OCI-LY7 (cell line): ENCODE measurements at regions not wholly inside any gene's neighbourhood (a gene's known extent, or its start where the extent isn't known, plus 50 kb on each side); places are given as distances from the start of the nearest gene placed in this dataset.

Source experiments
- BruUV-seq: library from RNA; stranded (reverse); fragments of 400-500 nt; replicated peaks from 2 replicates; lab custom pipeline; 2021; lab: Mats Ljungman, UMichigan
- CTCF ChIA-PET: fragments of 300-600 bp; sonication (Branson Sonifier 250); formaldehyde crosslinking; loops from one replicate; lab custom pipeline; 2022; ENCODE audit warnings: antibody characterized with exemption; ENCODE audit not compliant: unreplicated experiment; lab: Charles Lee
- POLR2A ChIA-PET: fragments of 300-600 bp; sonication (Branson Sonifier 250); formaldehyde crosslinking; loops from one replicate; lab custom pipeline; 2022; ENCODE audit warnings: antibody characterized with exemption; lab: Charles Lee
- DNase-seq: peaks from one replicate; pipeline ENCODE4 v3.0.0-alpha.2; 2015; ENCODE audit warnings: low spot score
- H2AFZ ChIP-seq: fragments of 200-600 bp; sonication (generic), shearing (Covaris generic); 2 replicates; pipeline ENCODE4 v1.6.1; 2014; ENCODE audit warnings: mild to moderate bottlenecking, antibody characterized with exemption, low read length, moderate library complexity
- H3K27ac ChIP-seq: fragments of 200-600 bp; sonication (generic); 2 replicates; pipeline ENCODE4 v1.5.1; 2014; ENCODE audit warnings: mixed run types, low read depth, mild to moderate bottlenecking, moderate library complexity, low read length, inconsistent platforms; ENCODE audit not compliant: poor library complexity, severe bottlenecking
- H3K36me3 ChIP-seq: fragments of 200-600 bp; sonication (generic); 2 replicates; pipeline ENCODE4 v1.6.1; 2014; ENCODE audit warnings: mild to moderate bottlenecking, antibody characterized with exemption, low read length, moderate library complexity, mixed read lengths; ENCODE audit not compliant: insufficient read depth
- H3K4me1 ChIP-seq: fragments of 200-600 bp; sonication (generic); 2 replicates; pipeline ENCODE4 v1.5.1; 2014; ENCODE audit warnings: mild to moderate bottlenecking, low read length; ENCODE audit not compliant: insufficient read depth, poor library complexity, severe bottlenecking
- H3K4me2 ChIP-seq: fragments of 200-600 bp; sonication (generic); 2 replicates; pipeline ENCODE4 v1.6.1; 2014; ENCODE audit warnings: mild to moderate bottlenecking, low read length
- H3K4me3 ChIP-seq: fragments of 200-600 bp; sonication (generic); 2 replicates; pipeline ENCODE4 v1.5.1; 2014; ENCODE audit warnings: mild to moderate bottlenecking, low read depth, low read length; ENCODE audit not compliant: poor library complexity, severe bottlenecking
- H3K79me2 ChIP-seq: fragments of 200-600 bp; sonication (generic); 2 replicates; pipeline ENCODE4 v1.6.1; 2016; ENCODE audit warnings: low read depth, mild to moderate bottlenecking, low read length, moderate library complexity, mixed read lengths; ENCODE audit not compliant: insufficient read depth
- H3K9me2 ChIP-seq: fragments of 200-600 bp; sonication (generic); 2 replicates; pipeline ENCODE4 v1.6.1; 2016; ENCODE audit warnings: mild to moderate bottlenecking, low read length, mixed read lengths; ENCODE audit not compliant: insufficient read depth
- H3K9me3 ChIP-seq: fragments of 200-600 bp; sonication (generic); 2 replicates; pipeline ENCODE4 v1.6.1; 2014; ENCODE audit warnings: mild to moderate bottlenecking, mixed run types, low read length, mixed read lengths
- H4K20me1 ChIP-seq: fragments of 200-600 bp; sonication (generic); 2 replicates; pipeline ENCODE4 v1.6.1; 2014; ENCODE audit warnings: mild to moderate bottlenecking, antibody characterized with exemption, low read length, moderate library complexity, mixed read lengths; ENCODE audit not compliant: insufficient read depth
- EZH2phosphoT487 ChIP-seq: fragments of 200-600 bp; sonication (generic); IDR thresholded peaks from 2 replicates; pipeline ENCODE4 v1.6.1; 2018; ENCODE audit warnings: low read depth, borderline replicate concordance, mild to moderate bottlenecking, mixed run types, antibody characterized with exemption, low read length, moderate library complexity, mixed read lengths
- intact Hi-C: fragments of 100-400 bp; cut with micrococcal nuclease; formaldehyde crosslinking; loops from one replicate; pipeline ENCODE4 v1.10.0; 2022; ENCODE audit not compliant: unreplicated experiment
- TF ChIP-seq, protein P1 (sequence below): fragments of 200-600 bp; sonication (generic); conservative IDR thresholded peaks from 2 replicates; pipeline ENCODE4 v1.5.1; 2014; ENCODE audit warnings: mild to moderate bottlenecking, antibody characterized with exemption, low read length, moderate library complexity, mixed read lengths

DNA sequence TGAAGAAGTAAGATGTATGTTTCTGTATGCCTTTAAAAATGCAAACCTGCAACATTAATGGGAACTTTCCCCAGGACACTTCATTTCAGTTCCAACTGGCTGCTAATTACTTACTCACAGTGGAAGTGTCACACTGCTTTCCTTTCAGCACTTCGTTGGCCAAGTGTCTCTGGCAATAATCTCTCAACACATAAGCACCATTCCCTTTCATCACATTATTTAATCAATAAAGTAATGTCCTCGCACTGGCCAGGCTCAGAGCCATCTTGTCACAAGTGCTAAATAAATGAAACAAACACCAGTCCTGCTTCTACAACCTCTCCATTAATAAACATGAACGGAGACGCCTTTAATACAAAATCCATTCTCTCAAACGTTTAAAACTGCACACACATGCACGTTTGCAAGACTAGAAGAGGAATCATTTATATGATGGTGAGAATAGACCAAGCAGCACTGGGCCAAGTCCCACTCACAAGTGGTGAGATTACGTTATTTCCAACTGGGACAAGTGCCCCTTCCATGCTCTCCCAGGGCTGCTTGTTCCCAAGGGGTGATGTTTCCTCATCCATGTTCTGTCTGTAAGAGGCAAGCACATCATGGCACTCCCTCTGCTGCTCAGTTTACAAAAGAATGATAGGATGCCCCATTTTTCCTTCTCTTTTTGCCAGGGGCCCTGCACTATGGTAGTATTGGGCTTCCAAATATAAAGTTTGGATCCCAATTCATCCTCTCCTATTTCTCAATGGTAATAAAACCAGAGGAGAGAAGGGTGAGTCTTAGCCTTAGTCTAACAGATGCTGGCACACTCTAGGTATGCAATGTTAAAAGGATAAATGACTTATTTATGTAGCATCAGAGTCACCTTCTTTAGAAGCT lies 56.8 kb upstream of the ETAA1 start:
- Histone ChIP-seq H4K20me1 (no peaks in the 10 kb centered on the region), H3K27ac (no peak overlapping the region), H3K9me3 (no peaks in the 10 kb centered on the region), H3K4me3 (no peak overlapping the region), H3K9me2 (no peaks in the 10 kb centered on the region), H3K4me2 (no peak overlapping the region), H3K4me1 (no peaks in the 10 kb centered on the region), H3K79me2 (no peaks in the 10 kb centered on the region), H2AFZ (no peak overlapping the region), H3K36me3 (no peaks in the 10 kb centered on the region)
- TF ChIP-seq, protein P1, sequence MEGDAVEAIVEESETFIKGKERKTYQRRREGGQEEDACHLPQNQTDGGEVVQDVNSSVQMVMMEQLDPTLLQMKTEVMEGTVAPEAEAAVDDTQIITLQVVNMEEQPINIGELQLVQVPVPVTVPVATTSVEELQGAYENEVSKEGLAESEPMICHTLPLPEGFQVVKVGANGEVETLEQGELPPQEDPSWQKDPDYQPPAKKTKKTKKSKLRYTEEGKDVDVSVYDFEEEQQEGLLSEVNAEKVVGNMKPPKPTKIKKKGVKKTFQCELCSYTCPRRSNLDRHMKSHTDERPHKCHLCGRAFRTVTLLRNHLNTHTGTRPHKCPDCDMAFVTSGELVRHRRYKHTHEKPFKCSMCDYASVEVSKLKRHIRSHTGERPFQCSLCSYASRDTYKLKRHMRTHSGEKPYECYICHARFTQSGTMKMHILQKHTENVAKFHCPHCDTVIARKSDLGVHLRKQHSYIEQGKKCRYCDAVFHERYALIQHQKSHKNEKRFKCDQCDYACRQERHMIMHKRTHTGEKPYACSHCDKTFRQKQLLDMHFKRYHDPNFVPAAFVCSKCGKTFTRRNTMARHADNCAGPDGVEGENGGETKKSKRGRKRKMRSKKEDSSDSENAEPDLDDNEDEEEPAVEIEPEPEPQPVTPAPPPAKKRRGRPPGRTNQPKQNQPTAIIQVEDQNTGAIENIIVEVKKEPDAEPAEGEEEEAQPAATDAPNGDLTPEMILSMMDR: no peak
- TF ChIP-seq EZH2phosphoT487: no peak
- intact Hi-C loops: no loop called here
- no TSS peak for BruUV-seq
- CTCF ChIA-PET: no interaction called here
- DNase-seq: no peak
- POLR2A ChIA-PET: no interaction called here

DNA sequence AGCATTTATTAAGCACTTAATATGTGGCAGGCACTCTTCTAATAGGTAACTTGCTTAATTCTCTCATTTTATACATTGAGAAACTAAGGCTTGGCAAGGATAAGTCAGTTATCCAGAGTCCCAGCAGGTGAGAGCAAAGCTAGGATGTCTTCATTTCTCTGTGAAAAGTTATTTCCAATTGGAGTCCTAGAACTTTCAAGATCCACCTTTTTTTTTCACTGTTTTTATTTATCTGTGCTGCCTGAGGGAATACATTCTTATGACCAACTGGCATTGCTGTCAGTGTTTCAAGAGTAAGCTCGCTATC lies 56.2 kb upstream of the ETAA1 start:
- Histone ChIP-seq H3K79me2 (no peaks in the 10 kb centered on the region), H3K4me2 (no peak overlapping the region), H2AFZ (no peak overlapping the region), H3K4me1 (no peaks in the 10 kb centered on the region), H3K9me3 (no peaks in the 10 kb centered on the region), H3K4me3 (no peak overlapping the region), H3K9me2 (no peaks in the 10 kb centered on the region), H3K36me3 (no peaks in the 10 kb centered on the region), H4K20me1 (no peaks in the 10 kb centered on the region), H3K27ac (no peak overlapping the region)
- intact Hi-C loops: no loop called here
- POLR2A ChIA-PET: no interaction called here
- TF ChIP-seq EZH2phosphoT487: no peak
- TF ChIP-seq, protein P1: no peak
- no TSS peak for BruUV-seq
- CTCF ChIA-PET: no interaction called here
- DNase-seq: no peak

DNA sequence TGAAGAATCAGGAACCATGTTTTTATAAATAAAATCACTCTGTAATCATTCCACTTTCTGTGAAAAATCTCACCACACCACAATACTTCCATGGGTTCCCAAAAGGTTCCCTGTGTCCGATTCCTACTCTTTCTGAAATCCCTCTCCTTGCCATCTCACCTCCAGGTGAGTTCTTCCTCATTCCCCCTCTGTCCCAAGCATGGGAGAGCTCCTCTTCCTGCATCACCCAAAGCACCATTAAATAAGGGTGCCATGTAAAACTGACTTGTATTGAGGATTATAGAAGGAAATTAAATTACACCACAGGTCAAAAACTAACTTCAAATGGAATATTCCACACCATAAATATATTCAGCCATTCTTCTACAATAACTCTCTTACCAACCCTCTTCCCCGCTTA lies 55.8 kb upstream of the ETAA1 start:
- no peak overlapping the region for H3K27ac ChIP-seq
- no peak overlapping the region for H3K4me3 ChIP-seq
- no peaks in the 10 kb centered on the region for H3K4me1 ChIP-seq
- intact Hi-C loops: no loop called here
- no peaks in the 10 kb centered on the region for H4K20me1 ChIP-seq
- no TSS peak for BruUV-seq
- no peaks in the 10 kb centered on the region for H3K9me2 ChIP-seq
- DNase-seq: no peak
- POLR2A ChIA-PET: no interaction called here
- H3K36me3 ChIP-seq: no peaks in the 10 kb centered on the region
- TF ChIP-seq EZH2phosphoT487: no peak
- TF ChIP-seq, protein P1: no peak
- no peak overlapping the region for H2AFZ ChIP-seq
- CTCF ChIA-PET: no interaction called here
- H3K79me2 ChIP-seq: no peaks in the 10 kb centered on the region
- no peaks in the 10 kb centered on the region for H3K9me3 ChIP-seq
- H3K4me2 ChIP-seq: no peak overlapping the region
